K562 (cell line): ENCODE measurements at regions not wholly inside any gene's neighbourhood (a gene's known extent, or its start where the extent isn't known, plus 50 kb on each side); places are given as distances from the start of the nearest gene placed in this dataset.

Experiments used
- ATAC-seq: fragments of 200-7000 bp; cut with Tn5 transposase; 3 replicates; pipeline ENCODE4 v1.9.1; 2020; ENCODE audit warnings: moderate library complexity
- BruUV-seq: library from RNA; stranded (reverse); fragments of 400-500 nt; replicated peaks from 2 replicates; lab custom pipeline; 2021; lab: Mats Ljungman, UMichigan
- CTCF ChIA-PET: fragments of 300-600 bp; formaldehyde crosslinking; extraction: SDS; loops from one replicate; lab custom pipeline; 2021; ENCODE audit warnings: low intra/inter-chr PET ratio; lab: Yijun Ruan, JAX
- POLR2A ChIA-PET: fragments of 300-600, 350-650 bp; sonication (Branson Sonifier 250); formaldehyde crosslinking; extraction: SDS; loops from one replicate; lab custom pipeline; 2021; ENCODE audit warnings: antibody characterized with exemption, inconsistent platforms; lab: Yijun Ruan, JAX
- DNase-seq, 4 experiments: peaks; one replicate each; pipeline versions ENCODE4 v3.0.0 to v3.0.0-alpha.2; 2011 to 2018; ENCODE audit warnings: low spot score in 3 of 4, mixed read lengths in 3 of 4; ENCODE audit errors: extremely low read depth in 1 of 4
- FAIRE-seq: peaks from 2 replicates; lab custom pipeline; 2011; peaks lifted over from hg19 to GRCh38; lab: Jason Lieb, UNC
- H2AFZ ChIP-seq: 2 replicates; pipeline ENCODE4 v1.6.0; 2011; ENCODE audit warnings: low read depth, low read length, control low read depth, inconsistent platforms
- H3K27ac ChIP-seq: fragments of 200-600 bp; 3 replicates; pipeline ENCODE4 v1.8.0; 2011; ENCODE audit warnings: low read depth, mild to moderate bottlenecking, control low read depth, inconsistent platforms, low read length, moderate library complexity, mixed read lengths; ENCODE audit errors: extremely low read depth
- H3K27me3 ChIP-seq, 2 experiments: fragments of 300-600 bp in 1 of 2; 2 replicates in 1 of 2; 3 replicates in 1 of 2; pipeline versions ENCODE4 v1.6.0 to v1.8.0; 2011; ENCODE audit warnings: inconsistent platforms in 2 of 2, low read length in 2 of 2, mild to moderate bottlenecking in 1 of 2, mixed read lengths in 1 of 2, moderate library complexity in 1 of 2; ENCODE audit not compliant: control insufficient read depth in 2 of 2, insufficient read depth in 2 of 2
- H3K36me3 ChIP-seq: fragments of 300-600 bp; 3 replicates; pipeline ENCODE4 v1.8.0; 2011; ENCODE audit warnings: mild to moderate bottlenecking, low read length, inconsistent platforms; ENCODE audit not compliant: control insufficient read depth, insufficient read depth
- H3K4me1 ChIP-seq, 2 experiments: fragments of 200-600 bp in 1 of 2; replicated peaks in 1 of 2; 2 replicates in 1 of 2; 3 replicates in 1 of 2; pipeline versions ENCODE4 v1.5.1 to v1.8.0; 2011; ENCODE audit warnings: inconsistent platforms in 2 of 2, low read length in 2 of 2, mild to moderate bottlenecking in 1 of 2, mixed read lengths in 1 of 2, moderate library complexity in 1 of 2; ENCODE audit not compliant: control insufficient read depth in 2 of 2, insufficient read depth in 2 of 2
- H3K4me2 ChIP-seq: 2 replicates; pipeline ENCODE4 v1.6.1; 2011; ENCODE audit warnings: low read length, control low read depth, inconsistent platforms, mixed read lengths; ENCODE audit not compliant: insufficient read depth
- H3K4me3 ChIP-seq: fragments of 200-600 bp; sonication (generic), shearing (Covaris generic); 2 replicates; pipeline ENCODE4 v1.5.1; 2016; ENCODE audit warnings: control low read depth, inconsistent platforms
- H3K79me2 ChIP-seq: fragments of 200-600 bp; 3 replicates; pipeline ENCODE4 v1.8.0; 2011; ENCODE audit warnings: low read length, inconsistent platforms; ENCODE audit not compliant: control insufficient read depth, insufficient read depth
- H3K9ac ChIP-seq, 2 experiments: 2 replicates each; pipeline versions ENCODE4 v1.6.0 to v1.6.1; 2011; ENCODE audit warnings: low read depth in 2 of 2, low read length in 2 of 2, control low read depth in 1 of 2, inconsistent platforms in 1 of 2, mild to moderate bottlenecking in 1 of 2, mixed read lengths in 1 of 2; ENCODE audit not compliant: insufficient read depth in 1 of 2
- H3K9me1 ChIP-seq: one replicate; pipeline ENCODE4 v1.6.0; 2011; ENCODE audit warnings: inconsistent platforms, mild to moderate bottlenecking, low read length, moderate library complexity; ENCODE audit not compliant: control insufficient read depth, insufficient read depth
- H3K9me3 ChIP-seq: replicated peaks from 2 replicates; pipeline ENCODE4 v1.5.1; 2011; ENCODE audit warnings: low read depth, low read length, inconsistent platforms; ENCODE audit not compliant: control insufficient read depth, insufficient read depth
- H4K20me1 ChIP-seq: replicated peaks from 2 replicates; pipeline ENCODE4 v1.6.1; 2011; ENCODE audit warnings: low read length, inconsistent platforms, mixed read lengths; ENCODE audit not compliant: control insufficient read depth, insufficient read depth
- GTF2B ChIP-seq: IDR thresholded peaks from 2 replicates; pipeline ENCODE4 v1.6.1; 2011; ENCODE audit not compliant: insufficient read length; ENCODE audit errors: extremely low read depth
- SUPT5H ChIP-seq: fragments of 450-650 bp; IDR thresholded peaks from 2 replicates; pipeline ENCODE4 v1.6.1; 2016
- TAF9B ChIP-seq: fragments of 450-650 bp; IDR thresholded peaks from 2 replicates; pipeline ENCODE4 v1.6.1; 2018; ENCODE audit warnings: mild to moderate bottlenecking; ENCODE audit not compliant: partially characterized antibody
- ZBTB17 ChIP-seq: fragments of 450-650 bp; formaldehyde crosslinking; IDR thresholded peaks from 2 replicates; pipeline ENCODE4 v1.4.0; 2020; ENCODE audit warnings: mild to moderate bottlenecking
- ZBTB40 ChIP-seq, 2 experiments: fragments of 450-650 bp in 1 of 2; sonication (generic) in 1 of 2; formaldehyde crosslinking in 1 of 2; IDR thresholded peaks; 2 replicates each; pipeline versions ENCODE4 v1.7.1 to v1.9.0; 2016 to 2022; ENCODE audit warnings: inconsistent platforms in 1 of 2, mild to moderate bottlenecking in 1 of 2, missing genetic modification reagents in 1 of 2
- ZFP36 ChIP-seq: fragments of 150-350 bp; IDR thresholded peaks from 2 replicates; pipeline ENCODE4 v1.6.1; 2018; ENCODE audit warnings: low read length, low read depth; ENCODE audit not compliant: partially characterized antibody
- ZNF449 ChIP-seq: fragments of 250-450 bp; sonication (Bioruptor Pico); IDR thresholded peaks from 2 replicates; pipeline ENCODE4 v1.8.0; 2022; ENCODE audit warnings: moderate library complexity, mild to moderate bottlenecking, inconsistent platforms
- WGBS: fragments of 100-300 bp; shearing (Covaris generic); methylation state at CpG from one replicate; pipeline ENCODE4 v1.1.6; 2016; ENCODE audit warnings: low coverage, mixed read lengths; ENCODE audit not compliant: insufficient coverage; ENCODE audit errors: missing lambda C conversion rate; 5-methylcytosine and 5-hydroxymethylcytosine counted together
- in situ Hi-C: fragments of 300-500 bp; cut with MboI; formaldehyde crosslinking; loops from 4 replicates; pipeline ENCODE4 v1.15.0; 2018; ENCODE audit warnings: inconsistent platforms, mixed read lengths
- intact Hi-C: fragments of 100-400 bp; cut with micrococcal nuclease; formaldehyde crosslinking; loops from 2 replicates; pipeline ENCODE4 v1.14.2; 2022

DNA sequence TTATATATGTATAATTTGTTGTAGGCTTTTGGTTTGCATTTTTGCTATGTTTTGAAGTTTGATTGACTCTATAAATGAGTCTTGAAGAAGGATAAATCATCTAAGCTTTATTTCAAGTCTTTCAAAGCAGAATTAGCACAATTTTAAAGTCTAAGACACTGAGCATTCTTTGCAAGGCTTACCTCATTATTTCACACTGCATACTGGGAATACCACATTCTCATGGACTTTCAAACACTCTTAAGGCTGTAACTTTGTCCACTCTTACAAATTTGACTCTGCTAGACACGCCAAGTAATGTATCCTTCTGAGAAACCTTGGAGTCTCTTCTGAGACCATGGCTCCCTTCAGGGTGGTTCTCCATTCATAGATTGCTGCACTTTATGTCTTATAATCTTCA lies 281.3 kb upstream of the COL8A1 start:
- DNase-seq (no peak), ATAC-seq (no peak), FAIRE-seq (no peak)
- Histone ChIP-seq H3K9me3 (no peaks in the 10 kb centered on the region), H3K9me1 (no peaks in the 10 kb centered on the region), H2AFZ (no peak overlapping the region), H3K4me1 (no peaks in the 10 kb centered on the region), H3K9ac (no peak overlapping the region), H3K4me3 (no peak overlapping the region), H3K27ac (no peak overlapping the region), H4K20me1 (no peaks in the 10 kb centered on the region), H3K4me2 (no peak overlapping the region), H3K36me3 (no peaks in the 10 kb centered on the region), H3K27me3 (no peaks in the 10 kb centered on the region), H3K79me2 (no peaks in the 10 kb centered on the region)
- in situ Hi-C loops: no loop called here
- BruUV-seq: no TSS peak
- intact Hi-C loops: no loop called here
- WGBS: 0% methylated on average over 1 of the region's 1 CpG
- TF ChIP-seq GTF2B (no peak), ZNF449 (no peak), ZFP36 (no peak), TAF9B (no peak), SUPT5H (no peak), ZBTB40 (IDR thresholded peaks at IDR 0.05) (no peak), ZBTB40 (CRISPR knock-in tag; IDR thresholded peaks at IDR 0.05) (no peak), ZBTB17 (CRISPR knock-in tag) (no peak)
- CTCF ChIA-PET: no interaction called here
- POLR2A ChIA-PET: no interaction called here
